ENCODE measurements at regions not wholly inside any gene's neighbourhood (a gene's known extent, or its start where the extent isn't known, plus 50 kb on each side); places are given as distances from the start of the nearest gene placed in this dataset.
"Not testable (repeated sequence)": the region's sequence is repeated elsewhere in the genome, so short reads cannot be mapped to it uniquely, and the experiment has no call there.

GRCh38 chr11:97746818-97747217 lies 1273.9 kb upstream of the CNTN5 start:
- no peaks in the 10 kb centered on the region for H3K36me3 ChIP-seq (ENCODE audit: insufficient read depth, low read length)
- no peaks in the 10 kb centered on the region for H3K4me1 ChIP-seq (ENCODE audit: insufficient read depth, low read length)
- no peak overlapping the region for H2AFZ ChIP-seq (ENCODE audit: low read depth, low read length)
- H3K4me3 ChIP-seq (ENCODE audit: low read length): no peak overlapping the region
- no peaks in the 10 kb centered on the region for H3K27me3 ChIP-seq (ENCODE audit: insufficient read depth, low read length)
- H3K9me3 ChIP-seq (ENCODE audit: low read length): no peaks in the 10 kb centered on the region

- Histone ChIP-seq H3K4me3 (ENCODE audit: low read length) (no peak overlapping the region), H2AFZ (ENCODE audit: low read depth, low read length) (no peak overlapping the region), H3K27me3 (ENCODE audit: insufficient read depth, low read length) (no peaks in the 10 kb centered on the region), H3K9me3 (ENCODE audit: low read length) (no peaks in the 10 kb centered on the region), H3K4me1 (ENCODE audit: insufficient read depth, low read length) (no peaks in the 10 kb centered on the region), H3K36me3 (ENCODE audit: insufficient read depth, low read length) (no peaks in the 10 kb centered on the region)
Measured at GRCh38 chr11:97751405-97751804, 1269.3 kb upstream of the CNTN5 start.

DNA sequence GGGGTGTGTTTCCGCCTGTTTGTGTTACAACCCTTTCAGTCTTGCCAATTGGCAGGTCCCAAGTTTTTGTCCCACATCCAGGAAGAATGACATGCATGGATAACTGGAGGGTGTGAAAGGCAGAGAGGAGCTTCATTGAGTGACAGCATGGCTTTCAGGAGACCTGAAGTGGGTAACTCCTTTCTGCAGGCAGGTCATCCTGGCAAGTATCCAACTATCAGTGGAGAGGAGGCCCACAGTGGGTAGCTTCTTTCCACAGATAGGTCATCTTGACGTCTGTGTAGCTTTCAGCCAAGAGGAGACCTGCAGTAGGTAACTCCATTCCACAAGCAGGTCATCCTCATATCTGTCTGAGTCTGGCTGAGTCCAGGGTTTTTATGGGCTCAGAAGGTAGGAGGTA lies 1268.8 kb upstream of the CNTN5 start:
- H3K4me3 ChIP-seq (ENCODE audit: low read length): no peak overlapping the region
- no peaks in the 10 kb centered on the region for H3K9me3 ChIP-seq (ENCODE audit: low read length)
- H2AFZ ChIP-seq (ENCODE audit: low read depth, low read length): no peak overlapping the region
- H3K4me1 ChIP-seq (ENCODE audit: insufficient read depth, low read length): no peaks in the 10 kb centered on the region
- H3K27me3 ChIP-seq (ENCODE audit: insufficient read depth, low read length): no peaks in the 10 kb centered on the region
- no peaks in the 10 kb centered on the region for H3K36me3 ChIP-seq (ENCODE audit: insufficient read depth, low read length)

DNA sequence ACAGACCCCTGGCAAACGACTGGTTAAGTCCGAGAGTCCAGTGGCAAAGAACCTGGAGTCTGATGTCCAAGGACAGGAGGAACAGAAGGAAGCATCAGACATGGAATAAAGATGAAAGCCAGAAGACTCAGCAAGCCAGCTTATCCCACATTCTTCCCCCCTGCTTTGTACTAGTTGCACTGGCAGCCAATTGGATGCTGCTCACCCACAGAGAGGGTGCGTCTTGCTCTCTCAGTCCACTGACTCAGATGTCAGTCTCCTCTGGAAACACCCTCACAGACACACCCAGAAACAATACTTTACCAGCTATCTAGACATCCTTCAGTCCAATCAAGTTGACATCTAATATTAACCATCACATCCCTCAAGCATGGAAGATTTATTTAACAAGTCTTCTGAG lies 1265.8 kb upstream of the CNTN5 start:
- Histone ChIP-seq H3K27me3 (ENCODE audit: insufficient read depth, low read length) (no peaks in the 10 kb centered on the region), H3K4me1 (ENCODE audit: insufficient read depth, low read length) (no peaks in the 10 kb centered on the region), H3K9me3 (ENCODE audit: low read length) (no peaks in the 10 kb centered on the region), H3K36me3 (ENCODE audit: insufficient read depth, low read length) (no peaks in the 10 kb centered on the region), H2AFZ (ENCODE audit: low read depth, low read length) (no peak overlapping the region), H3K4me3 (ENCODE audit: low read length) (no peak overlapping the region)

- Histone ChIP-seq H3K4me1 (ENCODE audit: insufficient read depth, low read length) (no peaks in the 10 kb centered on the region), H3K36me3 (ENCODE audit: insufficient read depth, low read length) (no peaks in the 10 kb centered on the region), H3K27me3 (ENCODE audit: insufficient read depth, low read length) (no peaks in the 10 kb centered on the region), H3K9me3 (ENCODE audit: low read length) (no peaks in the 10 kb centered on the region), H2AFZ (ENCODE audit: low read depth, low read length) (no peak overlapping the region), H3K4me3 (ENCODE audit: low read length) (no peak overlapping the region)
Measured at GRCh38 chr11:97756571-97757335, 1264.0 kb upstream of the CNTN5 start.

GRCh38 chr11:97761175-97761574 lies 1259.6 kb upstream of the CNTN5 start:
- peaks cover 11% of the 10 kb centered on the region for H3K4me1 ChIP-seq (ENCODE audit: insufficient read depth, low read length)
- no peak overlapping the region for H2AFZ ChIP-seq (ENCODE audit: low read depth, low read length)
- H3K36me3 ChIP-seq (ENCODE audit: insufficient read depth, low read length): no peaks in the 10 kb centered on the region
- no peak overlapping the region for H3K4me3 ChIP-seq (ENCODE audit: low read length)
- no peaks in the 10 kb centered on the region for H3K9me3 ChIP-seq (ENCODE audit: low read length)
- H3K27me3 ChIP-seq (ENCODE audit: insufficient read depth, low read length): no peaks in the 10 kb centered on the region

- no peaks in the 10 kb centered on the region for H3K27me3 ChIP-seq (ENCODE audit: insufficient read depth, low read length)
- H3K9me3 ChIP-seq (ENCODE audit: low read length): no peaks in the 10 kb centered on the region
- no peaks in the 10 kb centered on the region for H3K36me3 ChIP-seq (ENCODE audit: insufficient read depth, low read length)
- H3K4me1 ChIP-seq (ENCODE audit: insufficient read depth, low read length): peaks cover 11% of the 10 kb centered on the region
- no peak overlapping the region for H3K4me3 ChIP-seq (ENCODE audit: low read length)
- H2AFZ ChIP-seq (ENCODE audit: low read depth, low read length): no peak overlapping the region
Measured at GRCh38 chr11:97764193-97764592, 1256.6 kb upstream of the CNTN5 start.

DNA sequence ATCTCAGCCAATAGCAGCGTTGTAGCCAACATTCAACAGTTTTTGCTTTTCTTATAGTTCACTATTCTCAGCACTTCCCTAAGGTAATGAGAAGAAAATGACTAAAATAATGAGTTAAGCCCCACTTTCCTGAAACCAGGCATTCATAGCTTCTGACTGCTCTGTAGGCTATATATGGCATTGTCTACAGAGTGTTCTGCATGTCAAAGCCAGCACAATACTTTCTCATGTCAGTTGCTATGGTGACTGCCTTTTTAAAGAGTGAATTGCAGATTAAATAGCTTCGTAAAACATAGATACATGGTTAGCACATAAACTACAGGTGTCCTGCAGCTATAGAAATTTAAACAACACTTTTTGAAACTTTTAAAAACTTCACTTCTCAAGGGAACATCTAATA lies 1256.1 kb upstream of the CNTN5 start:
- Histone ChIP-seq H2AFZ (ENCODE audit: low read depth, low read length) (no peak overlapping the region), H3K4me1 (ENCODE audit: insufficient read depth, low read length) (peaks cover 11% of the 10 kb centered on the region)

DNA sequence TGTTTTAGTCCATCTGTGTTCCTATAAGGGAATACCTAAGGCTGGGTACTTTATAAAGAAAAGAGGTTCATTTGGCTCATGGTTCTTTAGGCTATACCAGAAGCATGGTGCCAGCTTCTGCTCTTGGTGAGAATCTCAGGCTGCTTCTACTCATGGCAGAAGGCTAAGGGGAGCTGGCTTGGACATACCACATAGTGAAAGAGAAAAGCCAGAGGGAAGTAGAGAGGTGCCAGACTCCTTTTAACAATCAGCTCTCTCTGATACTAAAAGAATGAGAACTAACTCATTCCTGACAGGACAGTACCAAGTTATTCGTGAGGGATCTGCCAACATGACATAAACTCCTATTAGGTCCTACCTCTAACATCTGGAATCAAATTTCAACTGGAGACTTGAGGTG lies 1250.2 kb upstream of the CNTN5 start:
- H3K4me1 ChIP-seq (ENCODE audit: insufficient read depth, low read length): peaks cover 5% of the 10 kb centered on the region

More for the DNA sequence above, 1256.1 kb upstream of the CNTN5 start:
- H3K36me3 ChIP-seq (ENCODE audit: insufficient read depth, low read length): no peaks in the 10 kb centered on the region
- no peaks in the 10 kb centered on the region for H3K27me3 ChIP-seq (ENCODE audit: insufficient read depth, low read length)
- no peak overlapping the region for H3K4me3 ChIP-seq (ENCODE audit: low read length)
- H3K9me3 ChIP-seq (ENCODE audit: low read length): no peaks in the 10 kb centered on the region

GRCh38 chr11:97772705-97773104 lies 1248.0 kb upstream of the CNTN5 start:
- no peaks in the 10 kb centered on the region for H3K9me3 ChIP-seq (ENCODE audit: low read length)
- no peak overlapping the region for H2AFZ ChIP-seq (ENCODE audit: low read depth, low read length)
- H3K4me1 ChIP-seq (ENCODE audit: insufficient read depth, low read length): peaks cover 5% of the 10 kb centered on the region
- no peaks in the 10 kb centered on the region for H3K27me3 ChIP-seq (ENCODE audit: insufficient read depth, low read length)
- H3K4me3 ChIP-seq (ENCODE audit: low read length): no peak overlapping the region
- no peaks in the 10 kb centered on the region for H3K36me3 ChIP-seq (ENCODE audit: insufficient read depth, low read length)

More for the DNA sequence above, 1250.2 kb upstream of the CNTN5 start:
- H3K36me3 ChIP-seq (ENCODE audit: insufficient read depth, low read length): no peaks in the 10 kb centered on the region
- H3K4me3 ChIP-seq (ENCODE audit: low read length): no peak overlapping the region
- no peaks in the 10 kb centered on the region for H3K27me3 ChIP-seq (ENCODE audit: insufficient read depth, low read length)
- no peaks in the 10 kb centered on the region for H3K9me3 ChIP-seq (ENCODE audit: low read length)
- H2AFZ ChIP-seq (ENCODE audit: low read depth, low read length): no peak overlapping the region

- not testable (repeated sequence) for H2AFZ ChIP-seq (ENCODE audit: low read depth, low read length); H3K4me1 ChIP-seq (ENCODE audit: insufficient read depth, low read length); H3K27me3 ChIP-seq (ENCODE audit: insufficient read depth, low read length); H3K4me3 ChIP-seq (ENCODE audit: low read length); H3K9me3 ChIP-seq (ENCODE audit: low read length); H3K36me3 ChIP-seq (ENCODE audit: insufficient read depth, low read length)
Measured at GRCh38 chr11:97784388-97784787, 1236.4 kb upstream of the CNTN5 start.

GRCh38 chr11:97786961-97787360 lies 1233.8 kb upstream of the CNTN5 start:
- Histone ChIP-seq H3K36me3 (ENCODE audit: insufficient read depth, low read length) (no peaks in the 10 kb centered on the region), H3K9me3 (ENCODE audit: low read length) (no peaks in the 10 kb centered on the region), H3K27me3 (ENCODE audit: insufficient read depth, low read length) (no peaks in the 10 kb centered on the region), H2AFZ (ENCODE audit: low read depth, low read length) (no peak overlapping the region), H3K4me1 (ENCODE audit: insufficient read depth, low read length) (no peaks in the 10 kb centered on the region), H3K4me3 (ENCODE audit: low read length) (no peak overlapping the region)

DNA sequence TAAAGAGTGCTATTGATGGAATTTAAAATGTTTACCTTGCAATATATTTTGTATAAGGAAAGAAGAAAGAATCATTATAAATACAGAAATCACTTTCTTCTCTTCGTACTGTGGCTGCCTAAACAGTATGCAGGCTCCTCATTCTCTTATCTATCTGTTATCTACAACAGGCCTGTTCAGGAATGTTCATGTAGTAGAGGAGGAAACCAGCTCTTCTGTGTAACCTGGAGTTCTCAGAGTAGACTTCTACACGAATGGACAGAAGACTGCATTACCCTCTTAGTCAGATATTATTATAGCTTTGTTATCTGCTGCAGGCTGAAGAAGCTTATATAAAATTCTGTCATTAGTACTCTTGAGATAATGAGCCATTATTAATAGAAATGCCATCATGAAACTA lies 1225.9 kb upstream of the CNTN5 start:
- Histone ChIP-seq H2AFZ (ENCODE audit: low read depth, low read length) (no peak overlapping the region), H3K36me3 (ENCODE audit: insufficient read depth, low read length) (no peaks in the 10 kb centered on the region), H3K4me3 (ENCODE audit: low read length) (no peak overlapping the region), H3K9me3 (ENCODE audit: low read length) (no peaks in the 10 kb centered on the region), H3K4me1 (ENCODE audit: insufficient read depth, low read length) (no peaks in the 10 kb centered on the region), H3K27me3 (ENCODE audit: insufficient read depth, low read length) (no peaks in the 10 kb centered on the region)

DNA sequence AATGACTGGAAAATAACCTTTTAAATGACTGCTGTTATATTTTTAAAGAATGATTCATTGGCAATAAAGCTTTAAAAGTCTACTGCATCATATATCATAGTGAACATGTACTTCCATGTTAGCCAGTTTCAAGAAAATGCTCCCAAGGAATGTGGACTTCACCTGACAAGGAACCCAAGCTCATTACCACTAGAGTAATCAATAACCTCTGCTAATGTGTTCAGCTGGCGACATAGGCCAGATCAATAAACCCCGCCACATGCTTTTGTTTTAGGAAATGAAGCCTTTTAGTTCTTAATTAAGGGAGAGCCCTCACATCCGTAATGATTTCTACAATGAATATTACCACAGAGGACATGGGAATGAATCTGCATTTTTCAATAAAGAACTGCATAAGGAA lies 1219.9 kb upstream of the CNTN5 start:
- Histone ChIP-seq H3K9me3 (ENCODE audit: low read length) (no peaks in the 10 kb centered on the region), H3K4me3 (ENCODE audit: low read length) (no peak overlapping the region)

More for the DNA sequence above, 1219.9 kb upstream of the CNTN5 start:
- Histone ChIP-seq H3K27me3 (ENCODE audit: insufficient read depth, low read length) (no peaks in the 10 kb centered on the region), H3K4me1 (ENCODE audit: insufficient read depth, low read length) (no peaks in the 10 kb centered on the region), H2AFZ (ENCODE audit: low read depth, low read length) (no peak overlapping the region), H3K36me3 (ENCODE audit: insufficient read depth, low read length) (no peaks in the 10 kb centered on the region)

All from neuron (in vitro differentiated cells).